HuH-7 (cell line): ENCODE measurements at regions not wholly inside any gene's neighbourhood (a gene's known extent, or its start where the extent isn't known, plus 50 kb on each side); places are given as distances from the start of the nearest gene placed in this dataset.
"Not testable (repeated sequence)": the region's sequence is repeated elsewhere in the genome, so short reads cannot be mapped to it uniquely, and the experiment has no call there.

Experiments
- DNase-seq: peaks from one replicate; pipeline ENCODE4 v3.0.0; 2011; ENCODE audit warnings: low spot score

DNA sequence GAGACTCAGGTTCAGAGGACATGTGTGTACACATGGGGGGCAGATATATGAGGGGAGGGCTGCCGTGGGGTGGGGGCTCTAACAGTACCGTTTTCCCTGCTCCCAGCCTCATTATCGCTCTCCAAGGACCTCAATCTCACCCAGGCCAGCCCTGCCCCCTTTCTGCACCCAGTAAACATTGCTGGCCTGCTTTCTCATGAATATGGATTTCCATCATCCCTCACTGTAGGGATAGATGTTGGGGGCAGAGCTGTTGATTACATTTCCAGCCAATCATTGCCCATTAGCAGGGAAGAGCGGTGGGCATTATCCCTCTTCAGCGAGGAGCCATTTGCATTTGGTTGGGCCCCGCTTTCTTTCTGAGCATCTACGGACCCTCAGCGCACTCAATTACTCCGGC lies 273.8 kb downstream of the RPS6KC1 start:
- DNase-seq, result no peak

DNA sequence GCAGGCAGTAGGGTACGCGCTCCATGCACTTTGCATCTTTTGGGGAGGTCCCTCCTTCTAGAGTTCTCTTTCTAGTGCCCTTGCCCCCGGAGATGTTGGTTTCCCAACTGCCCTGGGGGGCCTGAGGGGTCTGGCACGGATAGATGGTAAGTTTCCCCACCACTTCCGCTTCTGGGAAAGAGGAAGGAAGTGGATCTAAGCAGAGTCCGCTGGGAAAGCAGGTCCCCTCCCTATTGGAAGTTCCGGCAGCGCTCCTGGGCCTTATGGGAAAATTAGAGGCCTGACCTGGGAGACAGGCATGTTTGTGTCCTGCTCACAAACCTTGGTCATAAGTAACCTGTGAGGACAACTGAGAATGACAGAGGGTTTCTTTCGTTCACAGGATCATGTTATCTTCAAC lies 274.4 kb downstream of the RPS6KC1 start:
- DNase-seq, result no peak

DNA sequence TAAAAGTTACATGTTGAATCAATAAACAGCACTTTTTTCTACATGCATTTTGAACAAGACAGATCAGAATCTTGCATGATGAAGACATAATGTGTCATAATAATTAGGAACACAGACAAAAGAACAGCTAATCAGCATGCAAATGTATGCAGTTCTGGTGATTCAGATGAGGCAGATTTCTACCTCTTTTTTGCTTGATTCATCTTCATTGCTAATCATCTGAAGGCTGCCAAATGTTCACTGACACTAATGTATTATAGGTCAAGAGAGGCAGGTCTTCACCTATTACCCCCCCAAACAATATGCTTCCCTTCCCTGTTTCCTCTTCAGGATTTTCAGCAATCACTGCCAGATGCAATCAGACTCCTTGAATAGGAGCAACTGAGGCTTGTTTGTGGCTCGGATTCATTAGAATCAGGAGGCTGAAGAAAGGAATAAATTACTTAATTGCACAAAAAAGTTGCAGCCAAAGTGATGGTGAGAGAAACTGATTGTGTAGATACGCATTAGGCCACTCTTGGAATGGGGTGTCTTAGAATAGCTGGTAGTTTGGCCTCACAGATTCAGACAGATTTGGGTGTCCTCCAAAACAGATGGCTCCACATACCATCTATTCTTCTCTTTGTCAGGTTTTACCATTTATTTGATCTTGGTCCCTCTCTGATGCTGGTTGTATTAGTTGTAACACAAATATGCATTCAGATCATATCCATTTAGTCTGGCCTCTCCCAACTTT lies 275.4 kb downstream of the RPS6KC1 start:
- DNase-seq, result no peak

DNA sequence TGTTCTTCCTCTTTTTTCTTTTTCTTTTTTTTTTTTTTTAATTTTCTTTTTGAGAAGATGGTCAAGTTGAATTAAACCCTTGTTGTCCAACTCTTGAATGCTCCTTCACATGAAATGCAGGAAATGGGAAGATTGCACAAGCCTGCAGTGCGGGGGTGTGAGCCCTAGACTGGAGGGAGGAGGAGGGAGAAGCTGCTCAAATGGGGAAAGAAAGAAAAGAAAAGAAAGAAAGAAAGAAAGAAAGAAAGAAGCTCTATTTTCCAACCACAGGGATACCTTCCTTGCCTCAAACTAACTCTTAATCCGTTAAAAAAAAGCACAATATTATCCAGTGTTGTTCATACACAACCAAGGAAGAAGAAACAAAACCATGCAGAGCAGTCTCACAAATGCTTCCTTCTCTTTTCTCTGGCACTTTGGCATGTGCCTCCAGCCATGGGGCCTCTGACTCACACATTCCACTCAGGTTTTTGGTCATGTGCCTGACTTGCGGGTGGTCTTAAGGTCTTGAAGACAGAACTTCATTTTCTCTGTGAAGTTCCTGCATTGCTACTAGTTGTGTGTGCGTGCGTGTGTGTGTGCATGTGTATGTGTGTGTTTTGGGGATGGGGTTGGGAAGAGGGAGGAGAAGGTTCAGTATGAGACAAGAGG lies 276.1 kb downstream of the RPS6KC1 start:
- no peak for DNase-seq

DNA sequence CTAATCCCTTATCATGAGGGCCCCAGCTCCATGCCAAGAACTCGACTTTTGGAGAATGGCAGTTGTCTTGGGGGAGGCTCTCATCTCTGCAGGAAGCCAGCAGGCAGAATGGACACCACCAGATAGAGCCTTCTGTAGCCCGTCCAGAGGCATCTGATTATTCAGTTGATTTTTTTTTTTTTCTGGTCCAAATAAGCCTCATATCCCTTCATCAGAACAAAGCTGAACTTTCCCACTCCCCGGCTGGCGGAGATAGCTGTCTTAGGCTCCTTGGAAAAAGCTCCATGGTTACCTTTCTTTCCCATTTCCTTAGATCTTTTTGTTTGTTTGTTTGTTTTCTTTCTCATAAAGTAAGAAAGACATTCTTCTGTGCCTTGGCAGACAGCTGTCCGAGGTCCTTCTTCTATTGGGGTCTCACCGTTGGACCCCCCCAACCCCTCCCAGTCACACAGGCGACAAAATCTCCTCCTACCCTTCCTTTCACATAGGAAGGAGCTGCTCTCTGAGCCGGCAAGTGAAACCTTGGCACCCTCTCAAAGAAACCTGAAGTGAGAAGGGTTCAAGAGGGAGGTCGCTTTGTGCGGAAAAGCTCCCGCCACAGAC lies 278.5 kb downstream of the RPS6KC1 start:
- no peak for DNase-seq

DNA sequence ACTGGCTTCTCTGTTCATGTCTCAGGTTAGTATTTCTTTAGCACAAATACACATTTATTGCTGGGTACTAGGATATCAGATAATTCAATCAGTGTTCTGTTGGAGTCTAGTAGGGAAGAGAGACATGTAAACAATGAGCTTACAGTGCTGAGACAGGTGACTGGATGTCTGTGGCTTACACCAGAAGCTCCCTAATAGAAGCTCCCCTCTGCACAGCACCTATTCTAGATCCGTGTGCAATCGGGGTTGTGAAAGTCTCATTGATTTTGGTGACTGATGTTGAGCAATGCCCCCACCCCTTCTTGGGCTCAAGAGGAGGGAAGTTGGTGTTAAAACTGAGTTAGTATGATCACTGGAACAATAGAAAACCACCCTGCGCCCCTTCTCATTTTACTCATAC lies 279.2 kb downstream of the RPS6KC1 start:
- no peak for DNase-seq

DNA sequence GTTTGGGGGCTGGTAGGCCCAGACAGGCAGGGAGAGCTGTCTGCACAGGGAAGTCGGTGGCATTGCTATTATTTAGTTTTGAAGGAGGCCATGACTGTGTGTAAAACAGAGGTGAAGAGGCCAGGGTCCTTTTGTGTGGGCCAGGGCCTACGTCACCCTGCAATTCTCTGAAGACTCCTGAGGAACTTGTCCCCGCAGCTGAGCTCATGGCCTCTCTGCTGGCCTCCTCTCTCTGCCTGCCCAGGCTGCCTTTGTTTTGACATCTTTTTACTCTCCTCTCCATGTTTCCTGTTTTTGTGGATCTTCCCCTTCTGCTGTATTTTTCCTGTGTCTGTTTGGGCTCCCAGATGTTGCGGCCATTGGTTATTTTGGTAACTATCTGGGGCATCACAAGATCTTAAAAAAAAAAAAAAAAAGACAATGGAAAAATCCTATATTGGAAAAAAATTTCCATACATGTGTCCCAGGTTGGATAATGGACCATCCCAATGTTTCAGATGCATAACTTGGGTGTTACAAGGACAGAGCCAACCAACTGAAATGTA lies 280.7 kb downstream of the RPS6KC1 start:
- DNase-seq, result no peak

DNA sequence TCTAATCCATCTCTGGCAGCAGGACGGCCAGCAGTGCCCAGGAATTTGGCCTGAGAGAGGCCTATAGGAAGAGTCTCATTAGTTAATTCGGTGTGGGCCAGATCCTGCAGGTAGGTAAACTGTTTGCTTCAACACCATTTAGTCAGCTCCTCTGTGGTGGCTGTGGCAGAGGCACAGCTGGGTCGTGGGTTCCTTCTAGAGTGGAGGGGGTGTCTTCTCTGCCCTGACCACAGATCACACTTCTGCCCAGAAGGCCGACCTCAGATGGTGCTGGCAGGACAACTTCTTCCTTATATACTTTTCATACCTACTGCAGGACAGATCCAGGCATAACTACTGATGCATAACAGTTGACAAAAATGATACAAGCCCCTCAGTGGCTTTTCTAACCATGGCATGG lies 281.4 kb downstream of the RPS6KC1 start:
- no peak for DNase-seq

DNA sequence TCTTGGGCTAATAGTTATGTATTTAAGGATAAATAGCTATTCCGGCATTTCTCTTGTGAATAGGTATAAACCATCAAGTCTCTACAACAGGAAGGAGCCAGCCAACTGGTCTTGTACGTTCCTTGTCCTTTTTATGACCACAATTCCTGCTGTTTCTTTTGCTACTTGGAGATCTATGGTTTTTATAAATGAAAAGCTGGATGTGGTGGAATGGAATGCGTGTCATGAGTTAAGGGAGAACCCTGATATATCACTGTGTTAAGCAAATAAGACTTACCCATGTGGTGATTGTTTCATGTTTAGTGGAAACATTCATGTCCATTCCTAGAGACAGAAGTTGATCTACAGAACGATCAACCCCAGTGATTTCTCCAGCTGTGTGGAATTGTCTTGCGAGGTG lies 282.1 kb downstream of the RPS6KC1 start:
- DNase-seq, result no peak

DNA sequence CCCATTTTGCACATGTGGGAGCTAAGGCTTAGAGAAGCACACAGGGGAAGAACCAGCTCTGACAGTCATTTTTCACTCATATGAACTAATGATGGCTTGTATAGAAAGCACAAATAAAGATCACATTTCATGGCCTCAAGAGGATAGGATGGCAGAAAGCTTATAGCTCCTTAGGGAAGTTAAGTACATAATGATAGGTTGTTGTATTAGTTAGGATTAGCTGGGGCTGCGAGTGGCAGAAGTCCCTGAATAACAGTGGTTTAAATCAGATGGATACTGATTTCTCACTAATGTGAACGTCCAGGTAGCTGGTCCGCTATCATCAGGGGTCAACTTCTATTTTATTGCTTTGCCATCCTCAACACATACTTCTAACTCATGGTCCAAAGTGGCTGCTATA lies 284.0 kb downstream of the RPS6KC1 start:
- DNase-seq, result no peak

DNA sequence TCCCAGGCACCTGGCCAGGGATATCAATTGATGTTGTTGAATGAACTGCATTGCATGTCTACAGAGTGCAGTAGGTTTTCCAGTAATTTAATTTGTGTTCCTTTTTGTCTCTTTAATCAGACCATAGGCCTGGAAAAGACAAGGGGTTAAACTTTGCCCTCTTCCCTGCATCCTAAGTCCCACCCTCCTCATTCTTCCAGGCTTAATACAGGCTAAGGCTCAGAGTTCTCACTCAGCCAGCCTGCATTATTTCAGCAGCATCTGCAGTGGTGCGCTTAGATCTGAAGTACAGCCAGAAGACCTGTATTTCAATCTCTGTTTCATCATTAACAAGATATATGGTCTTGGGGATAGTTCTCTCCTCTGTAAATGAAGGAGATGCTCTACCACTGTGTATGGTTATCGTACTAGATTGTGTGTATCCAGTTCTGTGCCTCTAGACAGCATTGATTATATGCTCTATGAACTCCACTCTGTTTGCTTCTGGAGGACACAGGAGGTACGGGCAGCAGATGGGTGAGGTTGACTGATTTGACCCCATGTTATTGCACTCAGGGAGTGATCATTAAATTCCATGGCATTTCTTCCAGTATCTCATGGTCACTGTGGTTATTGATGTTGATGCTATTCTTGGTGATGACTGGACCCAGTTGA lies 286.1 kb downstream of the RPS6KC1 start:
- no peak for DNase-seq

DNA sequence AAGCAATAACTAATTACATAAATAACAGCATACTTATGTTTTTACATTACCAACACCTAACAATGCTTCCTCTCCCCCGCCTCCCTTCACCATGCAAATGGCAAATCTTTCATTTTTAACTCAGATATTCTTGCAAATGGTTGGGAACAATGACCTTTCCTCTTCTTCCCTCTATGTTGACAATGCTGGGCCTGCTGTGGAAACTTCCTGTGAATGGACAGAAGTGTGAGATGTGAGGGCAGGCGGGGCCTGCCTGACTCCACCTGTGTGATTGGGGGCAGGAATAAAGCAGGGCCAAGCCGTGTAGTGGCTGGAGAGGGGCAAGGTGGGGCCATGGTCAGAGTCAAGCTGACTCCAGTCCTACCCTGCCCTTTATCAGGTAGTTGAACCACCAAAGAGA lies 289.6 kb downstream of the RPS6KC1 start:
- DNase-seq, result no peak

DNA sequence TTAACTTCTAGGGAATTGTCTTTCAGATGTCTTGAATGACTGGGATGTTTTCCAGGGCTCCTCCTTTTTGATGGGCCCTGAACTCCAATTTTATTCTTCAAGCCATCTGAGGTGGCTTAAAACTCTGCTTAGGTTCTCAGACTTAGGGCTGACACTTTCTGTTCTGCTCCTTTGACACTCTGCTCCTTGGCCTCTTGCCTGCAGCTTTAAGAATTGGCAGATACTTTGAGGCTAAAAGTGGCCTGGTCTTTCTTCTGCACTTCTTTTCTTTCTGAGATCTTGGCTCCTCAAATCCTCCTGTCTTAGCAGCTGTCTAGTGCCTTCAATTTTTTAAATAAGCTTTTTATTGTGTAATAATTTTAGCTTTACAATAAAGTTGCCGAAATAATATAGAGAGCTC lies 294.6 kb downstream of the RPS6KC1 start:
- DNase-seq, result no peak

DNA sequence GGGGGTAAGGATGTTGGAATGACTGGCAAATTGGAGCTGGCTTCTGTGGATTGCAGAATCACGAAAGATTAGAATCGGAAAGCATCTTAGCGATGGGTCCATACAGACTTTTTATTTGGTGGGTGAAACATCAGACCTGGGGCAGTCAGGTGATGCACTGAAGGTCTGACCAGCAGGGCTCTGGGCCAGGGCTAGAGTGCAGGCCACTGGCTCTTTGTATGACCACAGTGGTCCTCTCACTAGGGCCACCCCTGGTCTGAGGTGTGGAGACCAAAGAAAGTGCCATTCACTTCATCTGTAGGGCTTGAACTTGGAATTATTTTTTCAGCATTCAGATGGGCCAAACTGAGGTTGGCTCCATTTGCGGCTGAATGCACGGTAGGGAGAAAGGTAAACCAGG lies 306.4 kb downstream of the RPS6KC1 start:
- no peak for DNase-seq

DNA sequence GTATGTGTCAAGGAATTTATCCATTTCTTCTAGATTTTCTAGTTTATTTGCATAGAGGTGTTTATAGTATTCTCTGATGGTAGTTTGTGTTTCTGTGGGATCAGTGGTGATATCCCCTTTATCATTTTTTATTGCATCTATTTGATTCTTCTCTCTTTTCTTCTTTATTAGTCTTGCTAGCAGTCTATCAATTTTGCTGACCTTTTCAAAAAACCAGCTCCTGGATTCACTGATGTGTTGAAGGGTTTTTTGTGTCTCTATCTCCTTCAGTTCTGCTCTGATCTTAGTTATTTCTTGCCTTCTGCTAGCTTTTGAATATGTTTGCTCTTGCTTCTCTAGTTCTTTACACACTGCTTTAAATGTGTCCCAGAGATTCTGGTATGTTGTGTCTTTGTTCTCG lies 307.3 kb downstream of the RPS6KC1 start:
- DNase-seq, result not testable (repeated sequence)

DNA sequence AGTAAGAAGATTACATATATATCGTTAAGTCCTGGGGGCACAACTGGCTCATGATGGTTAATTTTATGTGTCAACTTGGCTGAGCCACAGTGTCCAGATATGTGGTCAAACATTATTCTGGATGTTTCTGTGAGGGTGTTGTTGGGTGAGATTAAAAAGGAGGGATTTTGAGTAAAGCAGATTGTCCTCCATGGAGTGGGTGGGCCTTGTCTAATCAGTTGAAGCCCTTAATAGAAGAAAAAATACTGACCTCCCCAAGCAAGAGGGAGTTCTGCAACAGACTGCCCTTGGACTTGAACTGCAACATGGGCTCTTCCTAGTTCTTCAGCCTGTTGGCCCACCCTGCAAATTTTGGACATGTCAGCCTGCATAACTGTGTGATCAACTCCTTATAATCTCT lies 311.6 kb downstream of the RPS6KC1 start:
- DNase-seq, result no peak

DNA sequence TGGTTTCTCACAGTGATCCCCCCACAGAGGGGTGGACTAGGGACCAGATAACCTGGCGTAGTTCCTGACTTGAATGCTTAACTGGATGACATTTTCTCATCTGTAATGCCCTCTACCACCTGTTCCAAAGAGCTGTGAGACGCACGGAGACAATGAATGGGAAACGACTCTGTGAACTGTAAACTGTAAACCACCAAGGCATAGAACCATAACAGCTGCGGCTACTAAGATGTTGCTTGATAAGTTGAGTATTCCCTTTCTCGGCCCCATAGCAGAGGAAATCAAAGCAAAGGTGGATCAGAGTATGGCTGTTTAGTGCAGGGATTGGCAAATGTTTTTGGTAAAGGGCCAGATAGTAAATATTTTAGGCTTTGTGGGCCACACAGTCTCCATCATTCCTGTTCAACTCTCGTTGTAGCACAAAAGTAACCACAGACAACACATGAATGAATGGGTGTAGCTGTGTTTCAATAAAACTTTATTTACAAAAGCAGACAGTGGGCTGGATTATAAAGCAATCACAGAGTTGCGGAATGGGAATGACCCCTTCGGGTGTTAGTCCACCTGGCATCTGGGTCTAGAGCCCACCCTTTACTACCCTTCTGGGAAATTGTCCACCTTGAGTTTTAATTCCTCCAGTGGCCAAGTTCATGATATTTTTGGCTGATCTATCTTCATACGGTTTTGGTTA lies 315.2 kb downstream of the RPS6KC1 start:
- DNase-seq, result no peak

DNA sequence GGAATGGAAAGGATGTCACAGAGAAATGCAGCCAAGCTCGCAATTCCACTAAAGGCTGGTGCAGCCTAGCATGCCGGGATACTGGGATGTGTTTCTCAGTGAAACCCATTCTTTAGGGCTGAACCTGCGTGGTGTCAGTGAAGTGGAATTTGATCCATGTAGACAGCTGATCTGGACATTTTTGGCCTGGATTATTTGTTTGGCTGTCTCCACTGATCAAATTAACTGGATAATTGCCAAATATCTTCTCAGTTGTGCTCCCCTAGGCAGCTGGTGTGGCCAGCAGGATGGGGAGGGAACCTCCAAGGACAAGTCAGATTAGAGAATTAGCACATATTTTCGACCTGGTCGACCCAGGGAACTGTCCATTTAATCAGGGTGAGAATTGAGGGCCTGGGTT lies 318.4 kb downstream of the RPS6KC1 start:
- DNase-seq, result no peak

DNA sequence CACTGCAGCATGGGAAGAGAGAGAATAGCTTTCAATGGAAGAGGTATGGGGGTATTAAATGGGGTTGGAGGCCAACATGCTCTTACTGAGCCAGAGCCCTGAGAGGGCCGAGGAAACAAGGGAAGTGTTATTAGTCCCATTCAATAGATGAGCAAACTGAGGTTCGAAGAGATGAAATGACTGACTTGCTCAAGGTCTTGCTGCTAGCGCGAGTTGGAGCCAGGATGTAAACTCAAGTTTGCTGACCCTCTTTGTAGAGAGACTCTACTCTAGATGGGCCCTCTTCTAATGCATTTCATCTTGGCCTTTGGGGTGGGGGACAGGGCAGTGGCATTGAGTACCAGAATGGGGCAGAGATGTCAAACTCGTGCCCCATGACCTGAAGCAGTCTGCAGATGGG lies 319.5 kb downstream of the RPS6KC1 start:
- DNase-seq, result no peak

DNA sequence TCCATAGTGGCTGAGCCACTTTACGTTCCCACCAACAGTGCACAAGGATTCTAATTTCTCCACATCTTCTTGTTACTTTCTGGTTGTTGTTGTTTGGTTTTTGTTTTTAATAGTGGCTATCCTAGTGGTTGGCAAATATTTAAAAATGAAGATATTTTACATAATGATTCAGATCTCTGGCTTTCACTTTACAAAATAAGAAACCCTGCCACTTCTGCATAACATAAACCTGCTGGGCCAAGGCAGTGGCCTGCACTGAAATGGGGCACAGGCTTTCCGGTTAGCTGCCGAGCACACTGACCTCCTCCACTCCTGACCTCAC lies 320.4 kb downstream of the RPS6KC1 start:
- no peak for DNase-seq

DNA sequence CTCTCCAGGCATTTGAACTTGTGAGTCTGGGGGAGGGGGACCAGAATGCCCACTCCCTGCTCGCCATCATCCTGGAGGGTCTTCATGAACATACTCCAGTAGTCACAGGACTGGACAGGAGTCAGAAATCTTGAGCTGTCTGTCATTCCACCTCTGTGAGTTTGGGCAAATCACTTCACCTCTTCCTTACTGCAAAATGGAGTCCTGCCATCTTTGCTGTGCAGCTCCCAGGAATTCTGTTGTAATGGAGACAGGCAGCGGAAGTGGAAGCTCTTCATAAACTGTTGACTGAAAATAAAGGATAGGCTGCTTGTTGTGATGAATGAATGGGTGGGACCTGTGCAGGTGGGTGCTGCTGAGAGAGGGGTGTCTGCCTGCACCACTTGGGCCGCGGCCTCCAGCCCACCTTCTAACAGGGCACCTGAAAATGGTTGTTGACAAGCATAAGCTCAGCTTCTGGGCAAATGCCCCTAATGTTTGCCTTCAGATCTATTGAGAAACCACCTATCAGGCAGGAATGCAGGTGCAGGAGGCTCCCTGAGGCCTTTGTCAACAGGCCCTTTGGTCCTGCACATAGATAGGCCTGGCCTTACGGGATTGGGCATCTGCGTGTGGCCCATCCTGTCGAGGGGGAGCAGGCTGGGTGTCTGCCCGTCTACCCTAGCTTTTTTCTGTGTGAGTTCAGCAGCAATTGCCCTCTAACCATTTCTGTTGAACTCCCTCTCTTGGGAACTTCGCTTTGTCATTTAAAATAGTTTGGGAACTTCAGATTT lies 321.0 kb downstream of the RPS6KC1 start:
- DNase-seq, result peak; percentile 75

DNA sequence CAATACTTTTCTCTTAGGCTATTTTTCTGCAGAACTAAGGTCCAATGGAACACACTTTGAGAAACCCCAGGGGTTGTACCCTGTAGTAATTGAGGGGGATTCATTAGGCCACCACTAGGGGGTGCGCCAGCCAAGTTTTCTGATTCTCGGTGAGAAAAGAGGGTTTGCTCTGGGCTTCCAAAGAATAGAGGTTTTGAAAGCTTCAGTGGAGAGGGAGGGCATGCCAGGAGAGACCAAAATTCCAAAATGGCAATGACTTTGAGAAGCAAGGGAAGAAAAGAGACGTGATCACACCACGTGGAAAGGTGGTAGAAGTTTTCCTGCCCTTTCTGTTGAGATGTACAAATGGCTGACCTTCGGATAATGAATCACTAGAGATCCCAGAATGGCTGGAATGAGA lies 323.3 kb downstream of the RPS6KC1 start:
- peak; percentile 64 for DNase-seq
